Activated B cell treated with CpG ODN at 0.5 μM for 24 hours (primary cell): ENCODE measurements at regions not wholly inside any gene's neighbourhood (a gene's known extent, or its start where the extent isn't known, plus 50 kb on each side); places are given as distances from the start of the nearest gene placed in this dataset.
"Not testable (repeated sequence)": the region's sequence is repeated elsewhere in the genome, so short reads cannot be mapped to it uniquely, and the experiment has no call there.

Source experiments
- ATAC-seq: fragments of 200-7000 bp; cut with Tn5 transposase; one replicate; pipeline ENCODE4 v1.10.0; 2021; ENCODE audit warnings: low read depth, mild to moderate bottlenecking, moderate library complexity
- CTCF ChIA-PET: fragments of 350-600 bp; sonication (Branson Sonifier 250); formaldehyde crosslinking; loops from one replicate; lab custom pipeline; 2021; ENCODE audit warnings: antibody characterized with exemption; lab: Charles Lee
- POLR2A ChIA-PET: fragments of 350-600 bp; sonication (Branson Sonifier 250); formaldehyde crosslinking; loops from one replicate; lab custom pipeline; 2021; ENCODE audit warnings: antibody characterized with exemption; lab: Charles Lee
- DNase-seq: peaks from one replicate; pipeline ENCODE4 v3.0.0; 2022
- H3K27ac Mint-ChIP-seq: one replicate; pipeline ENCODE4 v1.8.0; 2020; ENCODE audit warnings: mixed read lengths
- H3K27me3 Mint-ChIP-seq: one replicate; pipeline ENCODE4 v1.8.0; 2021; ENCODE audit warnings: mixed read lengths
- H3K36me3 Mint-ChIP-seq: one replicate; pipeline ENCODE4 v1.8.0; 2021; ENCODE audit warnings: low read depth, mixed read lengths
- H3K4me1 Mint-ChIP-seq: one replicate; pipeline ENCODE4 v1.8.0; 2021; ENCODE audit warnings: mixed read lengths
- H3K4me3 Mint-ChIP-seq: one replicate; pipeline ENCODE4 v1.8.0; 2020; ENCODE audit warnings: mild to moderate bottlenecking, mixed read lengths
- H3K9me3 Mint-ChIP-seq: one replicate; pipeline ENCODE4 v1.8.0; 2020; ENCODE audit warnings: mixed read lengths
- intact Hi-C: fragments of 100-400 bp; cut with micrococcal nuclease; formaldehyde crosslinking; loops from one replicate; pipeline ENCODE4 v1.15.1; 2024
- TF ChIP-seq, protein P1 (sequence below): fragments of 200-600 bp; IDR thresholded peaks from one replicate; pipeline ENCODE4 v1.8.0; 2022; ENCODE audit warnings: antibody characterized with exemption, mild to moderate bottlenecking

DNA sequence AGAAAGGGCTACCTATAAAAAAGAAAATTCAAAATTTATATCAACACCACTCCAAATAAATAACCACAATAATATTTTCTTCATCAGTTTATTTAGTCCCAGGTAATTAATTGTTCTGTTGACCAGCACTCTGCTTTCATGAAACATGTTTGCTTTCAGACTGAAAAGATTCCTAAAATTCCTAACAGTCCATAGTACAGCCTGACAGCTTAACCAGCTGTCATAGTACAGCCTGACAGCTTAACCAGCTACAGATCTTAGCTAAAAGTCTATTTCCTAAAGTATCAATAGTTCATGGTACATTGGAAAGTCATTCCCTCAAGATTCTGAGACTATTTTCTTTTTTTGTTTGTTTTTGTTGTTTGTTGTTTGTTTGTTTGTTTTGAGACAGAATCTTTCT, 144.1 kb upstream of the DDX53 start:
- DNase-seq (no peak), ATAC-seq (no peak)
- H3K36me3 Mint-ChIP-seq, result no peaks in the 10 kb centered on the region
- TF ChIP-seq, protein P1, sequence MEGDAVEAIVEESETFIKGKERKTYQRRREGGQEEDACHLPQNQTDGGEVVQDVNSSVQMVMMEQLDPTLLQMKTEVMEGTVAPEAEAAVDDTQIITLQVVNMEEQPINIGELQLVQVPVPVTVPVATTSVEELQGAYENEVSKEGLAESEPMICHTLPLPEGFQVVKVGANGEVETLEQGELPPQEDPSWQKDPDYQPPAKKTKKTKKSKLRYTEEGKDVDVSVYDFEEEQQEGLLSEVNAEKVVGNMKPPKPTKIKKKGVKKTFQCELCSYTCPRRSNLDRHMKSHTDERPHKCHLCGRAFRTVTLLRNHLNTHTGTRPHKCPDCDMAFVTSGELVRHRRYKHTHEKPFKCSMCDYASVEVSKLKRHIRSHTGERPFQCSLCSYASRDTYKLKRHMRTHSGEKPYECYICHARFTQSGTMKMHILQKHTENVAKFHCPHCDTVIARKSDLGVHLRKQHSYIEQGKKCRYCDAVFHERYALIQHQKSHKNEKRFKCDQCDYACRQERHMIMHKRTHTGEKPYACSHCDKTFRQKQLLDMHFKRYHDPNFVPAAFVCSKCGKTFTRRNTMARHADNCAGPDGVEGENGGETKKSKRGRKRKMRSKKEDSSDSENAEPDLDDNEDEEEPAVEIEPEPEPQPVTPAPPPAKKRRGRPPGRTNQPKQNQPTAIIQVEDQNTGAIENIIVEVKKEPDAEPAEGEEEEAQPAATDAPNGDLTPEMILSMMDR, result no peak
- H3K4me1 Mint-ChIP-seq, result no peaks in the 10 kb centered on the region
- POLR2A ChIA-PET, result no interaction called here
- no peaks in the 10 kb centered on the region for H3K27me3 Mint-ChIP-seq
- intact Hi-C loops, result no loop called here
- CTCF ChIA-PET, result no interaction called here
- H3K27ac Mint-ChIP-seq, result no peak overlapping the region
- no peaks in the 10 kb centered on the region for H3K9me3 Mint-ChIP-seq
- no peak overlapping the region for H3K4me3 Mint-ChIP-seq

- Mint-ChIP-seq H3K27me3 (no peaks in the 10 kb centered on the region), H3K9me3 (no peaks in the 10 kb centered on the region), H3K27ac (no peak overlapping the region), H3K36me3 (no peaks in the 10 kb centered on the region), H3K4me3 (no peak overlapping the region), H3K4me1 (no peaks in the 10 kb centered on the region)
- ATAC-seq, result no peak
- intact Hi-C loops, result no loop called here
- ChIA-PET POLR2A (no interaction called here), CTCF (no interaction called here)
- TF ChIP-seq, protein P1, result no peak
- no peak for DNase-seq
These were observed 140.1 kb upstream of the DDX53 start for GRCh38 chrX:22859642-22860041.

- CTCF ChIA-PET, intact Hi-C loops, POLR2A ChIA-PET, H3K9me3 Mint-ChIP-seq, H3K27me3 Mint-ChIP-seq, H3K4me3 Mint-ChIP-seq, DNase-seq, H3K36me3 Mint-ChIP-seq, H3K4me1 Mint-ChIP-seq, H3K27ac Mint-ChIP-seq, ATAC-seq: not testable (repeated sequence)
These were observed 133.0 kb upstream of the DDX53 start for GRCh38 chrX:22866801-22867200.

DNA sequence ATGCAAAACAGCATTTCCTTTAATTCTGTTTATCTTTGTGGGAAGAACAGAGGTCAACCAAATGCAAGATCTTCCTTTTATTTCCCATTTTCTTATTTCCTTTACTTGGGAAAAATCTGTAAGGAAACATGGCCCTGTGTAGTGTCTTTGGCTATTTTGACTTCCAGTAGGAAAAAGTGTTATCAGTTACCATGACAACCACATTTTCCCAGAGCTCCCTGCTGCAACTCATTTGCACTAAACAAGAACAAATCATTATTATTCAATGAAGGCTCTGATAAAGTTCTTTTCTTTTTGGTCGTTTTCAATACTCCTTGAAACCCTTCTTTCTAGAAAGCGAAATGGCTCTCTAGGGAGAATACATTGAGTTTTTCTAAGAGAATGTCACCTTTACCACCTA, 117.2 kb upstream of the DDX53 start:
- no peaks in the 10 kb centered on the region for H3K36me3 Mint-ChIP-seq
- H3K9me3 Mint-ChIP-seq, result no peaks in the 10 kb centered on the region
- H3K27me3 Mint-ChIP-seq, result no peaks in the 10 kb centered on the region
- H3K4me1 Mint-ChIP-seq, result no peaks in the 10 kb centered on the region
- no peak overlapping the region for H3K27ac Mint-ChIP-seq
- ChIA-PET POLR2A (no interaction called here), CTCF (no interaction called here)
- H3K4me3 Mint-ChIP-seq, result no peak overlapping the region
- no peak for ATAC-seq
- DNase-seq, result no peak
- TF ChIP-seq, protein P1, result no peak
- intact Hi-C loops, result no loop called here

GRCh38 chrX:22889819-22890218, 109.9 kb upstream of the DDX53 start:
- ChIA-PET POLR2A (no interaction called here), CTCF (no interaction called here)
- H3K4me1 Mint-ChIP-seq, result no peaks in the 10 kb centered on the region
- no peaks in the 10 kb centered on the region for H3K27me3 Mint-ChIP-seq
- intact Hi-C loops, result no loop called here
- DNase-seq, result no peak
- H3K9me3 Mint-ChIP-seq, result no peaks in the 10 kb centered on the region
- no peak overlapping the region for H3K4me3 Mint-ChIP-seq
- TF ChIP-seq, protein P1, result no peak
- H3K27ac Mint-ChIP-seq, result no peak overlapping the region
- H3K36me3 Mint-ChIP-seq, result no peaks in the 10 kb centered on the region
- ATAC-seq, result no peak

DNA sequence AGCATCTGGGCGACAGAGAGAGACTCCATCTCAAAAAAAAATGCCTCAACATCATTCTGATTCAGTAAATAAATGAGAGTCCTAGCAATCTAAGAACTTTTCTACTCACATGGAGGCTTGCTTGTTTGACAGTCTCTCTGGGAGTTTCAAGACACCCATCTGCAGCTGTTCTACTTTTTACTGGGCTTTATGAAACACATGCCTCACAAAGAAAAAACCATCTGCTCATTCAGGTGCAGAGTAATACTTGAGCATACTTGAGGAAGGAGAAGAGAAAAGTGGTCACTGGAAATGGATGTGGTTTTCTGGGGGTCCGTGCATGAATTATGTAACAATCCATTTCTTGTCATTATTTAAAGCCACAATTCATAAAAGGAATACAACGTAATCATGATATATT, 87.1 kb upstream of the DDX53 start:
- H3K27me3 Mint-ChIP-seq, result no peaks in the 10 kb centered on the region
- no peaks in the 10 kb centered on the region for H3K36me3 Mint-ChIP-seq
- intact Hi-C loops, result no loop called here
- no peak overlapping the region for H3K4me3 Mint-ChIP-seq
- no peaks in the 10 kb centered on the region for H3K4me1 Mint-ChIP-seq
- ATAC-seq (no peak), DNase-seq (no peak)
- H3K27ac Mint-ChIP-seq, result no peak overlapping the region
- CTCF ChIA-PET, result no interaction called here
- no peaks in the 10 kb centered on the region for H3K9me3 Mint-ChIP-seq
- POLR2A ChIA-PET, result no interaction called here
- TF ChIP-seq, protein P1, result no peak
